Stomach (tissue), 4 donors: ENCODE measurements at regions not wholly inside any gene's neighbourhood (a gene's known extent, or its start where the extent isn't known, plus 50 kb on each side); places are given as distances from the start of the nearest gene placed in this dataset.

Experiments
- POLR2A ChIP-seq, 4 donors: fragments of 450-650 bp; IDR thresholded peaks; one replicate each; pipeline ENCODE4 v1.6.1; 2016; ENCODE audit warnings: antibody characterized with exemption in 4 of 4, control low read depth in 2 of 4, mild to moderate bottlenecking in 1 of 4, moderate library complexity in 1 of 4
- TF ChIP-seq, protein P1 (sequence below), 7 experiments: fragments of 450-650 bp in 4 of 7; fragments of 200-600 bp in 3 of 7; sonication (generic) in 3 of 7; IDR thresholded peaks; one replicate each; pipeline ENCODE4 v1.5.1; 2016 to 2019; ENCODE audit warnings: antibody characterized with exemption in 7 of 7, control low read depth in 2 of 7, mild to moderate bottlenecking in 1 of 7

DNA sequence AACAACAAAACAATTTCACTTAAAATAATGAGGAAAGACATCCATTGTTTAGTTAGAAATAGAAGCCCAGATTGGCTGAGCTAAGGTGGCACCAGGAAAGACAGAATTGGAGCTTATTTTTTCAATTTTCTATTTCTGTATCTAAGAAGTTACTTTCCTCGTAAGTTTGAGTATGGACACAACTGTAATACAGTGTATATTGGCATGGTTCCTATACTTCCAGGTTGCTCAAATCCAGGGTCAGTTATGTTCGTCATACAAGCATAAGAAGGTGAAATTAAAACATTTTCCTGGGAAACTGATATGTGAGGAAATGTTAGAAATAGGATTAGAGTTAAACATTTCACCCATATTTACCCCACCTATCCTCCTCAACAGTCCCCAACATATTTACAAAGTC, 170.4 kb upstream of the AGA start:
- TF ChIP-seq, protein P1, sequence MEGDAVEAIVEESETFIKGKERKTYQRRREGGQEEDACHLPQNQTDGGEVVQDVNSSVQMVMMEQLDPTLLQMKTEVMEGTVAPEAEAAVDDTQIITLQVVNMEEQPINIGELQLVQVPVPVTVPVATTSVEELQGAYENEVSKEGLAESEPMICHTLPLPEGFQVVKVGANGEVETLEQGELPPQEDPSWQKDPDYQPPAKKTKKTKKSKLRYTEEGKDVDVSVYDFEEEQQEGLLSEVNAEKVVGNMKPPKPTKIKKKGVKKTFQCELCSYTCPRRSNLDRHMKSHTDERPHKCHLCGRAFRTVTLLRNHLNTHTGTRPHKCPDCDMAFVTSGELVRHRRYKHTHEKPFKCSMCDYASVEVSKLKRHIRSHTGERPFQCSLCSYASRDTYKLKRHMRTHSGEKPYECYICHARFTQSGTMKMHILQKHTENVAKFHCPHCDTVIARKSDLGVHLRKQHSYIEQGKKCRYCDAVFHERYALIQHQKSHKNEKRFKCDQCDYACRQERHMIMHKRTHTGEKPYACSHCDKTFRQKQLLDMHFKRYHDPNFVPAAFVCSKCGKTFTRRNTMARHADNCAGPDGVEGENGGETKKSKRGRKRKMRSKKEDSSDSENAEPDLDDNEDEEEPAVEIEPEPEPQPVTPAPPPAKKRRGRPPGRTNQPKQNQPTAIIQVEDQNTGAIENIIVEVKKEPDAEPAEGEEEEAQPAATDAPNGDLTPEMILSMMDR (IDR thresholded peaks at IDR 0.05) = no peak
- no peak for TF ChIP-seq POLR2A (IDR thresholded peaks at IDR 0.05)
